T-helper 1 cell treated with Interleukin-12 subunit alpha and Interleukin-12 subunit beta and Interleukin-4 antibody, amounts not matched to agents 30 μg/mL and 1 μg/mL, for 36 hours (primary cell): ENCODE measurements at regions not wholly inside any gene's neighbourhood (a gene's known extent, or its start where the extent isn't known, plus 50 kb on each side); places are given as distances from the start of the nearest gene placed in this dataset.

ENCODE experiments used
- H3K27ac Mint-ChIP-seq: one replicate; pipeline ENCODE4 v1.8.0; 2021; ENCODE audit warnings: mild to moderate bottlenecking, mixed read lengths
- H3K27me3 Mint-ChIP-seq: one replicate; pipeline ENCODE4 v1.8.0; 2021; ENCODE audit warnings: low read depth, mixed read lengths
- H3K36me3 Mint-ChIP-seq: one replicate; pipeline ENCODE4 v1.8.0; 2021; ENCODE audit warnings: low read depth, mixed read lengths
- H3K4me1 Mint-ChIP-seq: one replicate; pipeline ENCODE4 v1.8.0; 2021; ENCODE audit warnings: low read depth, mixed read lengths
- H3K4me3 Mint-ChIP-seq: one replicate; pipeline ENCODE4 v1.8.0; 2021; ENCODE audit warnings: mild to moderate bottlenecking, moderate library complexity, mixed read lengths
- H3K9me3 Mint-ChIP-seq: one replicate; pipeline ENCODE4 v1.8.0; 2021; ENCODE audit warnings: mixed read lengths

DNA sequence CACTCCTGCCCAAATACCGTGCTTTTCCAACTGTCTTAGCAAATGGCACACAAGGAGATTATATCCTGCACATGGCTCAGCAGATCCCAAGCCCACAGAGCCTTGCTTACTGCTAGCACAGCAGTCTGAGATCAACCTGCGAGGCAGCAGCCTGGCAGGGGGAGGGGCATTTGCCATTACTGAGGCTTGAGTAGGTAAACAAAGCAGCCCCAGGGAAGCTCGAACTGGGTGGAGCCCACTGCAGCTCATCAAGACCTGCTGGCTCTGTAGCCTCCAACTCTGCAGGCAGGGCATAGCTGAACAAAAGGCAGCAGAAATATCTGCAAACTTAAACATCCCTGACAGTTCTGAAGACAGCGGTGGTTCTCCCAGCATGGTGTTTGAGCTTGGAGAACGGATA, 70.1 kb upstream of the PTBP2 start:
- no peak overlapping the region for H3K4me3 Mint-ChIP-seq
- no peak overlapping the region for H3K27ac Mint-ChIP-seq
- no peaks in the 10 kb centered on the region for H3K4me1 Mint-ChIP-seq
- H3K36me3 Mint-ChIP-seq, result no peaks in the 10 kb centered on the region
- no peaks in the 10 kb centered on the region for H3K9me3 Mint-ChIP-seq
- H3K27me3 Mint-ChIP-seq, result no peaks in the 10 kb centered on the region

DNA sequence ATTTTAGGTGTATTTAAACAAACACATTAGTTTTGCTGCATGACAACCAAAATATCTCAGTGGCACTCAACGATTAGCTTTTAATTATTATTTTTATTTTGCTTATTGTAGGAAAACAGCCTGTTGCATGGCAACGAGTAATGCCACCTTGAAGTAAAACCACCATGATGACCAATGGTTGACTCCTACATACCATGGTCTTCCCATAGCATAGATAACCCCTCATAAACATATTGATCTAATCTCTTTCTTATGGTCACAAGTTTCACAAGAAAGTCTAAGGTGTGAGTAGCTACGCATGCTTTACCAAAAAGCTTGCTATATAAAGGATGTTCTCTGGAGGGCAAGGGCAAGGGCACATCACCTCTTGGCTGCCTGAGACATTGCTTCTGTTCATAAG, 61.5 kb upstream of the PTBP2 start:
- Mint-ChIP-seq H3K27ac (no peak overlapping the region), H3K9me3 (peaks cover 4% of the 10 kb centered on the region), H3K4me3 (no peak overlapping the region), H3K27me3 (no peaks in the 10 kb centered on the region), H3K4me1 (no peaks in the 10 kb centered on the region), H3K36me3 (no peaks in the 10 kb centered on the region)

- no peaks in the 10 kb centered on the region for H3K27me3 Mint-ChIP-seq
- H3K4me1 Mint-ChIP-seq, result no peaks in the 10 kb centered on the region
- peaks cover 4% of the 10 kb centered on the region for H3K9me3 Mint-ChIP-seq
- H3K36me3 Mint-ChIP-seq, result no peaks in the 10 kb centered on the region
- H3K27ac Mint-ChIP-seq, result no peak overlapping the region
- no peak overlapping the region for H3K4me3 Mint-ChIP-seq
Measured at GRCh38 chr1:96660503-96660902, 61.1 kb upstream of the PTBP2 start.
